ENCODE measurements at regions not wholly inside any gene's neighbourhood (a gene's known extent, or its start where the extent isn't known, plus 50 kb on each side); places are given as distances from the start of the nearest gene placed in this dataset.
"Not testable (repeated sequence)": the region's sequence is repeated elsewhere in the genome, so short reads cannot be mapped to it uniquely, and the experiment has no call there.

DNA sequence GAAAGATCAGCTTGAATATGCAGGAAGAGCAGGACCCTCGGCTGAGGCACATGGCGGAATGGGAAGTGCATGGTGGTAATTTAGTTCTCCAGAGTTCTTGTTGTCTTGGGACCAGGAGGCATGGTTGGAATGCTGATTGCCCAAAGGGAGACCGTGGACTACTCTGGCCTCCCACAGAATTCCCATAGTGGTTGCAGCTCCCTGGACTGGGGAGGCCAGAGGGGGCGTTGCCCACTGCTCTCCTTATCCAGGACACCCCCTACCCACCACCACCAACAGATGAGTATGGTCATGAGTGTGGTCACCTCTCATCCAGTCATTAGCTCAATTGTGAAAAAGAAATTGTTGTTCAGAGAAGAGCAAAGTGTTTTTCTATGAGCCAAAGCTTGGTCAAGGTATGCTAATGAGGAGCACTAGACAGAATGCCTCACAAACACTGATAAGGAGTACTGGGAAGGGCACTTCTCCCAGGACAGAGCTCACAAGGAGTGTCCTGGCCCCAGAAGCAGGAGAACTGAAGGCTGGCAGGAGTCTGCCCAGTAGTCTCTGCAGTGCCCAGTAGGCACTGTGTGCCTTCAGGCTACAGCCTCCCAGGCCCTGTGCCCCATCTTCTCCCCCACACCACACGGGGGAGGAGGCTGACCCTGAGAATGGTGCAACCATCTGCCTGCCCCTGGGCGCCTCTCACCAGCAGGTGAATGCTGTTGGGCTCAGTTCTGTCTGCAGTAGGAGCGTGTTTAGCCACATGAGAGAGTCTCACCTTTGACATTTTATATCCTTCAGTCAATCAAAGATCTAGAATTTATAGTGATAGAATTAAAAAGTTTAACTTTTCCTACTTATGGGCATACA lies 51.4 kb upstream of the NEK3 start:
- TF ChIP-seq, protein P1, sequence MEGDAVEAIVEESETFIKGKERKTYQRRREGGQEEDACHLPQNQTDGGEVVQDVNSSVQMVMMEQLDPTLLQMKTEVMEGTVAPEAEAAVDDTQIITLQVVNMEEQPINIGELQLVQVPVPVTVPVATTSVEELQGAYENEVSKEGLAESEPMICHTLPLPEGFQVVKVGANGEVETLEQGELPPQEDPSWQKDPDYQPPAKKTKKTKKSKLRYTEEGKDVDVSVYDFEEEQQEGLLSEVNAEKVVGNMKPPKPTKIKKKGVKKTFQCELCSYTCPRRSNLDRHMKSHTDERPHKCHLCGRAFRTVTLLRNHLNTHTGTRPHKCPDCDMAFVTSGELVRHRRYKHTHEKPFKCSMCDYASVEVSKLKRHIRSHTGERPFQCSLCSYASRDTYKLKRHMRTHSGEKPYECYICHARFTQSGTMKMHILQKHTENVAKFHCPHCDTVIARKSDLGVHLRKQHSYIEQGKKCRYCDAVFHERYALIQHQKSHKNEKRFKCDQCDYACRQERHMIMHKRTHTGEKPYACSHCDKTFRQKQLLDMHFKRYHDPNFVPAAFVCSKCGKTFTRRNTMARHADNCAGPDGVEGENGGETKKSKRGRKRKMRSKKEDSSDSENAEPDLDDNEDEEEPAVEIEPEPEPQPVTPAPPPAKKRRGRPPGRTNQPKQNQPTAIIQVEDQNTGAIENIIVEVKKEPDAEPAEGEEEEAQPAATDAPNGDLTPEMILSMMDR (conservative IDR thresholded peaks at IDR 0.05) = not testable (repeated sequence)
- not testable (repeated sequence) for TF ChIP-seq ZFX (IDR thresholded peaks at IDR 0.05)
